Dedifferentiated amniotic fluid mesenchymal stem cell (primary cell): ENCODE measurements at regions not wholly inside any gene's neighbourhood (a gene's known extent, or its start where the extent isn't known, plus 50 kb on each side); places are given as distances from the start of the nearest gene placed in this dataset.
"Not testable (repeated sequence)": the region's sequence is repeated elsewhere in the genome, so short reads cannot be mapped to it uniquely, and the experiment has no call there.

Experiments used
- DNase-seq: peaks from one replicate; pipeline ENCODE4 v3.0.0-alpha.2; 2016; ENCODE audit errors: extremely low spot score

GRCh38 chr18:67766930-67767329, 250.4 kb upstream of the DSEL start:
- peak; percentile 18 for DNase-seq

- DNase-seq: not testable (repeated sequence)
Measured at GRCh38 chr18:67752211-67752610, 235.7 kb upstream of the DSEL start.

GRCh38 chr18:67742954-67743353, 226.4 kb upstream of the DSEL start:
- no peak for DNase-seq

GRCh38 chr18:67742525-67742924, 226.0 kb upstream of the DSEL start:
- DNase-seq: no peak

GRCh38 chr18:67735506-67735905, 219.0 kb upstream of the DSEL start:
- DNase-seq: no peak

- peak; percentile 29 for DNase-seq
Measured at GRCh38 chr18:67733088-67733487, 216.6 kb upstream of the DSEL start.

GRCh38 chr18:67731851-67732250, 215.3 kb upstream of the DSEL start:
- no peak for DNase-seq

GRCh38 chr18:67730886-67731285, 214.4 kb upstream of the DSEL start:
- peak; percentile 46 for DNase-seq

GRCh38 chr18:67728364-67728763, 211.8 kb upstream of the DSEL start:
- no peak for DNase-seq

GRCh38 chr18:67726882-67727281, 210.4 kb upstream of the DSEL start:
- no peak for DNase-seq

- no peak for DNase-seq
Measured at GRCh38 chr18:67717800-67718199, 201.3 kb upstream of the DSEL start.

GRCh38 chr18:67715567-67715966, 199.0 kb upstream of the DSEL start:
- DNase-seq: no peak

- no peak for DNase-seq
Measured at GRCh38 chr18:67710639-67711038, 194.1 kb upstream of the DSEL start.

- no peak for DNase-seq
Measured at GRCh38 chr18:67705748-67706147, 189.2 kb upstream of the DSEL start.

- no peak for DNase-seq
Measured at GRCh38 chr18:67695684-67696083, 179.2 kb upstream of the DSEL start.

GRCh38 chr18:67694787-67695186, 178.3 kb upstream of the DSEL start:
- DNase-seq: peak; percentile 52

GRCh38 chr18:67692811-67693210, 176.3 kb upstream of the DSEL start:
- DNase-seq: no peak

- no peak for DNase-seq
Measured at GRCh38 chr18:67682516-67682915, 166.0 kb upstream of the DSEL start.

- DNase-seq: no peak
Measured at GRCh38 chr18:67677489-67677888, 161.0 kb upstream of the DSEL start.

- DNase-seq: no peak
Measured at GRCh38 chr18:67672716-67673115, 156.2 kb upstream of the DSEL start.

- no peak for DNase-seq
Measured at GRCh38 chr18:67672155-67672554, 155.6 kb upstream of the DSEL start.

GRCh38 chr18:67670024-67670543, 153.6 kb upstream of the DSEL start:
- DNase-seq: peak; percentile 92

- DNase-seq: no peak
Measured at GRCh38 chr18:67665266-67665665, 148.7 kb upstream of the DSEL start.

- DNase-seq: no peak
Measured at GRCh38 chr18:67662996-67663395, 146.5 kb upstream of the DSEL start.

GRCh38 chr18:67661555-67661954, 145.0 kb upstream of the DSEL start:
- no peak for DNase-seq
